Central memory CD4-positive, alpha-beta T cell (primary cell): ENCODE measurements at regions not wholly inside any gene's neighbourhood (a gene's known extent, or its start where the extent isn't known, plus 50 kb on each side); places are given as distances from the start of the nearest gene placed in this dataset.
"Not testable (repeated sequence)": the region's sequence is repeated elsewhere in the genome, so short reads cannot be mapped to it uniquely, and the experiment has no call there.

Source experiments
- DNase-seq: peaks from one replicate; pipeline ENCODE4 v3.0.0; 2022

- DNase-seq = no peak
These were observed 1739.0 kb upstream of the C9orf72 start for GRCh38 chr9:29312327-29312726.

- no peak for DNase-seq
These were observed 1746.6 kb upstream of the C9orf72 start for GRCh38 chr9:29319736-29320513.

GRCh38 chr9:29322240-29322639 lies 1749.0 kb upstream of the C9orf72 start:
- DNase-seq = no peak

GRCh38 chr9:29325894-29326293 lies 1752.6 kb upstream of the C9orf72 start:
- no peak for DNase-seq

- no peak for DNase-seq
These were observed 1759.5 kb upstream of the C9orf72 start for GRCh38 chr9:29332789-29333188.

- no peak for DNase-seq
These were observed 1763.0 kb upstream of the C9orf72 start for GRCh38 chr9:29336281-29336680.

GRCh38 chr9:29339387-29339786 lies 1766.1 kb upstream of the C9orf72 start:
- DNase-seq = no peak

- DNase-seq = no peak
These were observed 1775.7 kb upstream of the C9orf72 start for GRCh38 chr9:29348999-29349398.

- no peak for DNase-seq
These were observed 1816.1 kb upstream of the C9orf72 start for GRCh38 chr9:29389421-29389820.

- DNase-seq = no peak
These were observed 1817.6 kb upstream of the C9orf72 start for GRCh38 chr9:29390859-29391258.

GRCh38 chr9:29393064-29393463 lies 1819.8 kb upstream of the C9orf72 start:
- no peak for DNase-seq

GRCh38 chr9:29394855-29395254 lies 1821.6 kb upstream of the C9orf72 start:
- no peak for DNase-seq

- DNase-seq = no peak
These were observed 1823.9 kb upstream of the C9orf72 start for GRCh38 chr9:29397148-29397547.

- no peak for DNase-seq
These were observed 1842.9 kb upstream of the C9orf72 start for GRCh38 chr9:29416204-29416603.

- no peak for DNase-seq
These were observed 1849.2 kb upstream of the C9orf72 start for GRCh38 chr9:29422438-29422837.

- no peak for DNase-seq
These were observed 1858.9 kb upstream of the C9orf72 start for GRCh38 chr9:29432191-29432590.

GRCh38 chr9:29432656-29433055 lies 1859.4 kb upstream of the C9orf72 start:
- DNase-seq = not testable (repeated sequence)

GRCh38 chr9:29435368-29435767 lies 1862.1 kb upstream of the C9orf72 start:
- no peak for DNase-seq

- DNase-seq = no peak
These were observed 1864.2 kb upstream of the C9orf72 start for GRCh38 chr9:29437526-29437925.

GRCh38 chr9:29439961-29440360 lies 1866.7 kb upstream of the C9orf72 start:
- no peak for DNase-seq

GRCh38 chr9:29440449-29440848 lies 1867.2 kb upstream of the C9orf72 start:
- no peak for DNase-seq

- no peak for DNase-seq
These were observed 1872.5 kb upstream of the C9orf72 start for GRCh38 chr9:29445751-29446150.

GRCh38 chr9:29449306-29449705 lies 1876.0 kb upstream of the C9orf72 start:
- DNase-seq = no peak

- DNase-seq = not testable (repeated sequence)
These were observed 1877.1 kb upstream of the C9orf72 start for GRCh38 chr9:29450343-29450875.

- no peak for DNase-seq
These were observed 1883.7 kb upstream of the C9orf72 start for GRCh38 chr9:29456940-29457339.
